HEK293 (cell line): ENCODE measurements at regions not wholly inside any gene's neighbourhood (a gene's known extent, or its start where the extent isn't known, plus 50 kb on each side); places are given as distances from the start of the nearest gene placed in this dataset.

Experiments
- CTCF ChIA-PET: fragments of 350-600 bp; formaldehyde crosslinking; extraction: SDS; loops from one replicate; lab custom pipeline; 2021; ENCODE audit warnings: antibody characterized with exemption; lab: Yijun Ruan, JAX
- POLR2A ChIA-PET: fragments of 300-600 bp; formaldehyde crosslinking; extraction: SDS; loops from one replicate; lab custom pipeline; 2020; ENCODE audit warnings: antibody characterized with exemption, inconsistent platforms; lab: Yijun Ruan, JAX
- H3K27ac ChIP-seq: fragments of 200-500 bp; sonication (Bioruptor generic); 2 replicates; pipeline ENCODE4 v1.5.1; 2014; ENCODE audit warnings: low read depth, low read length, control low read depth, inconsistent platforms; ENCODE audit errors: extremely low read depth
- H3K36me3 ChIP-seq, 2 experiments: fragments of 200-500 bp in 1 of 2; sonication (Bioruptor generic) in 1 of 2; 1 replicate in 1 of 2; 2 replicates in 1 of 2; pipeline ENCODE4 v1.5.1; 2014 to 2017; ENCODE audit warnings: inconsistent platforms in 2 of 2, low read length in 2 of 2; ENCODE audit not compliant: control insufficient read depth in 2 of 2, insufficient read depth in 1 of 2
- H3K4me1 ChIP-seq: fragments of 200-500 bp; sonication (Bioruptor generic); 2 replicates; pipeline ENCODE4 v1.5.1; 2014; ENCODE audit warnings: mild to moderate bottlenecking, low read length, inconsistent platforms; ENCODE audit not compliant: control insufficient read depth, insufficient read depth
- H3K4me3 ChIP-seq: 2 replicates; pipeline ENCODE4 v1.5.1; 2011; ENCODE audit warnings: low read depth, mild to moderate bottlenecking, control low read depth, low read length, moderate library complexity
- H3K9me3 ChIP-seq: fragments of 200-500 bp; sonication (Bioruptor generic); 2 replicates; pipeline ENCODE4 v1.5.1; 2014; ENCODE audit warnings: low read depth, low read length, inconsistent platforms; ENCODE audit not compliant: control insufficient read depth, insufficient read depth
- GFI1B ChIP-seq: fragments of 450-650 bp; formaldehyde crosslinking; IDR thresholded peaks from 2 replicates; pipeline ENCODE4 v1.5.1; 2016; ENCODE audit warnings: missing biosample characterization, missing genetic modification characterization
- GLIS2 ChIP-seq: fragments of 450-650 bp; formaldehyde crosslinking; IDR thresholded peaks from 2 replicates; pipeline ENCODE4 v1.5.1; 2016; ENCODE audit warnings: missing biosample characterization, missing genetic modification characterization
- IKZF3 ChIP-seq: fragments of 450-650 bp; IDR thresholded peaks from 2 replicates; pipeline ENCODE4 v1.5.0; 2018; ENCODE audit warnings: missing biosample characterization, mild to moderate bottlenecking, missing genetic modification characterization, moderate library complexity
- MEIS1 ChIP-seq: sonication (generic); formaldehyde crosslinking; IDR thresholded peaks from 2 replicates; pipeline ENCODE4 v1.8.1; 2022; ENCODE audit warnings: missing genetic modification reagents, mild to moderate bottlenecking, borderline replicate concordance
- RBAK ChIP-seq: fragments of 450-650 bp; formaldehyde crosslinking; IDR thresholded peaks from 2 replicates; pipeline ENCODE4 v1.5.1; 2016; ENCODE audit warnings: missing biosample characterization, missing genetic modification characterization
- ZBTB21 ChIP-seq: fragments of 450-650 bp; formaldehyde crosslinking; IDR thresholded peaks from 2 replicates; pipeline ENCODE4 v1.5.1; 2017; ENCODE audit warnings: missing biosample characterization, missing genetic modification characterization
- ZBTB8A ChIP-seq: fragments of 450-650 bp; formaldehyde crosslinking; IDR thresholded peaks from 2 replicates; pipeline ENCODE4 v1.5.1; 2016; ENCODE audit warnings: missing biosample characterization, missing genetic modification characterization
- ZFHX2 ChIP-seq: fragments of 450-650 bp; formaldehyde crosslinking; conservative IDR thresholded peaks from 2 replicates; pipeline ENCODE4 v1.5.1; 2016; ENCODE audit warnings: missing biosample characterization, missing genetic modification characterization
- ZFP69B ChIP-seq: fragments of 450-650 bp; formaldehyde crosslinking; IDR thresholded peaks from 2 replicates; pipeline ENCODE4 v1.5.1; 2016; ENCODE audit warnings: missing biosample characterization, missing genetic modification characterization
- ZNF10 ChIP-seq: fragments of 450-650 bp; formaldehyde crosslinking; IDR thresholded peaks from 2 replicates; pipeline ENCODE4 v1.5.1; 2017; ENCODE audit warnings: missing biosample characterization, missing genetic modification characterization
- ZNF114 ChIP-seq: fragments of 450-650 bp; formaldehyde crosslinking; IDR thresholded peaks from 2 replicates; pipeline ENCODE4 v1.5.0; 2017; ENCODE audit warnings: missing biosample characterization, missing genetic modification characterization
- ZNF133 ChIP-seq: fragments of 450-650 bp; formaldehyde crosslinking; IDR thresholded peaks from 2 replicates; pipeline ENCODE4 v1.5.1; 2016; ENCODE audit warnings: missing biosample characterization, missing genetic modification characterization
- ZNF174 ChIP-seq: fragments of 450-650 bp; formaldehyde crosslinking; IDR thresholded peaks from 2 replicates; pipeline ENCODE4 v1.5.0; 2017; ENCODE audit warnings: missing biosample characterization, mild to moderate bottlenecking, missing genetic modification characterization
- ZNF175 ChIP-seq: fragments of 450-650 bp; formaldehyde crosslinking; IDR thresholded peaks from 2 replicates; pipeline ENCODE4 v1.5.1; 2016; ENCODE audit warnings: missing biosample characterization, missing genetic modification characterization
- ZNF211 ChIP-seq: fragments of 450-650 bp; formaldehyde crosslinking; IDR thresholded peaks from 2 replicates; pipeline ENCODE4 v1.5.1; 2016; ENCODE audit warnings: low read depth, missing biosample characterization, missing genetic modification characterization
- ZNF266 ChIP-seq: fragments of 450-650 bp; formaldehyde crosslinking; IDR thresholded peaks from 2 replicates; pipeline ENCODE4 v1.5.1; 2016; ENCODE audit warnings: missing biosample characterization, missing genetic modification characterization, low read depth
- ZNF366 ChIP-seq: fragments of 450-650 bp; formaldehyde crosslinking; conservative IDR thresholded peaks from 2 replicates; pipeline ENCODE4 v1.5.1; 2016; ENCODE audit warnings: missing biosample characterization, missing genetic modification characterization
- ZNF473 ChIP-seq: fragments of 450-650 bp; formaldehyde crosslinking; IDR thresholded peaks from 2 replicates; pipeline ENCODE4 v1.5.1; 2017; ENCODE audit warnings: missing biosample characterization, missing genetic modification characterization
- ZNF521 ChIP-seq: fragments of 450-650 bp; formaldehyde crosslinking; IDR thresholded peaks from 2 replicates; pipeline ENCODE4 v1.5.1; 2017; ENCODE audit warnings: missing biosample characterization, mild to moderate bottlenecking, missing genetic modification characterization
- ZNF549 ChIP-seq: fragments of 450-650 bp; IDR thresholded peaks from 2 replicates; pipeline ENCODE4 v1.5.1; 2018; ENCODE audit warnings: missing biosample characterization, missing genetic modification characterization, mild to moderate bottlenecking, inconsistent platforms, moderate library complexity
- ZNF701 ChIP-seq: fragments of 450-650 bp; formaldehyde crosslinking; IDR thresholded peaks from 2 replicates; pipeline ENCODE4 v1.5.1; 2016; ENCODE audit warnings: missing biosample characterization, missing genetic modification characterization
- ZNF747 ChIP-seq: fragments of 450-650 bp; formaldehyde crosslinking; IDR thresholded peaks from 2 replicates; pipeline ENCODE4 v1.5.1; 2016; ENCODE audit warnings: missing biosample characterization, missing genetic modification characterization
- ZNF791 ChIP-seq: fragments of 450-650 bp; formaldehyde crosslinking; IDR thresholded peaks from 2 replicates; pipeline ENCODE4 v1.5.1; 2016; ENCODE audit warnings: missing biosample characterization, missing genetic modification characterization
- ZNF830 ChIP-seq: fragments of 450-650 bp; IDR thresholded peaks from 2 replicates; pipeline ENCODE4 v1.5.0; 2018; ENCODE audit warnings: missing biosample characterization, missing genetic modification characterization, low read depth, mild to moderate bottlenecking, moderate library complexity
- ZNF843 ChIP-seq: fragments of 450-650 bp; formaldehyde crosslinking; IDR thresholded peaks from 2 replicates; pipeline ENCODE4 v1.5.1; 2016; ENCODE audit warnings: missing biosample characterization, missing genetic modification characterization
- TF ChIP-seq, protein P1 (sequence below): fragments of 450-650 bp; formaldehyde crosslinking; IDR thresholded peaks from 2 replicates; pipeline ENCODE4 v1.5.1; 2017; ENCODE audit warnings: missing biosample characterization, missing genetic modification characterization
- TF ChIP-seq, protein P2 (sequence below): fragments of 450-650 bp; formaldehyde crosslinking; IDR thresholded peaks from 2 replicates; pipeline ENCODE4 v1.5.1; 2016; ENCODE audit warnings: missing biosample characterization, missing genetic modification characterization
- TF ChIP-seq, protein P3 (sequence below): fragments of 450-650 bp; formaldehyde crosslinking; IDR thresholded peaks from 2 replicates; pipeline ENCODE4 v1.5.1; 2016; ENCODE audit warnings: missing biosample characterization, missing genetic modification characterization

- no peak for TF ChIP-seq ZNF133
- TF ChIP-seq, protein P1, sequence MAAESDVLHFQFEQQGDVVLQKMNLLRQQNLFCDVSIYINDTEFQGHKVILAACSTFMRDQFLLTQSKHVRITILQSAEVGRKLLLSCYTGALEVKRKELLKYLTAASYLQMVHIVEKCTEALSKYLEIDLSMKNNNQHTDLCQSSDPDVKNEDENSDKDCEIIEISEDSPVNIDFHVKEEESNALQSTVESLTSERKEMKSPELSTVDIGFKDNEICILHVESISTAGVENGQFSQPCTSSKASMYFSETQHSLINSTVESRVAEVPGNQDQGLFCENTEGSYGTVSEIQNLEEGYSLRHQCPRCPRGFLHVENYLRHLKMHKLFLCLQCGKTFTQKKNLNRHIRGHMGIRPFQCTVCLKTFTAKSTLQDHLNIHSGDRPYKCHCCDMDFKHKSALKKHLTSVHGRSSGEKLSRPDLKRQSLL = no peak
- TF ChIP-seq, protein P2, sequence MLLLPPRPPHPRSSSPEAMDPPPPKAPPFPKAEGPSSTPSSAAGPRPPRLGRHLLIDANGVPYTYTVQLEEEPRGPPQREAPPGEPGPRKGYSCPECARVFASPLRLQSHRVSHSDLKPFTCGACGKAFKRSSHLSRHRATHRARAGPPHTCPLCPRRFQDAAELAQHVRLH = no peak; the same call in 1 of the 2 replicates
- peak; percentile 46; the same call in 1 of the 2 replicates for TF ChIP-seq ZBTB8A (tag by site-specific recombination)
- no peak for TF ChIP-seq ZNF747 (tag by site-specific recombination)
- TF ChIP-seq ZNF791 (tag by site-specific recombination) = no peak
- no peak for TF ChIP-seq ZNF473 (tag by site-specific recombination)
- TF ChIP-seq ZNF843 (tag by site-specific recombination) = no peak
- TF ChIP-seq GLIS2 (tag by site-specific recombination) = no peak
- peak; percentile 53; the same call in 1 of the 2 replicates for TF ChIP-seq ZNF266 (tag by site-specific recombination)
- TF ChIP-seq ZNF830 (tag by site-specific recombination) = no peak
- no peak for TF ChIP-seq ZNF701 (tag by site-specific recombination)
- TF ChIP-seq ZFP69B (tag by site-specific recombination) = no peak
- TF ChIP-seq, all 188 proteins: peak for 14
These were observed 210.3 kb downstream of the EPM2A start (continued) for GRCh38 chr6:145525038-145525437.

- Histone ChIP-seq H3K36me3 (no peaks in the 10 kb centered on the region), H3K27ac (no peak overlapping the region), H3K4me3 (no peak overlapping the region)
- TF ChIP-seq ZNF747 (tag by site-specific recombination) (no peak), ZNF174 (tag by site-specific recombination) (no peak), ZBTB21 (tag by site-specific recombination) (no peak), ZNF549 (no peak), IKZF3 (no peak), ZNF366 (no peak), GFI1B (tag by site-specific recombination) (no peak), ZNF175 (tag by site-specific recombination) (no peak), ZNF114 (tag by site-specific recombination) (no peak), MEIS1 (no peak), RBAK (tag by site-specific recombination) (no peak), ZNF521 (tag by site-specific recombination) (no peak), ZNF211 (tag by site-specific recombination) (no peak), ZNF10 (tag by site-specific recombination) (no peak), ZFHX2 (tag by site-specific recombination) (no peak)
- TF ChIP-seq, protein P3, sequence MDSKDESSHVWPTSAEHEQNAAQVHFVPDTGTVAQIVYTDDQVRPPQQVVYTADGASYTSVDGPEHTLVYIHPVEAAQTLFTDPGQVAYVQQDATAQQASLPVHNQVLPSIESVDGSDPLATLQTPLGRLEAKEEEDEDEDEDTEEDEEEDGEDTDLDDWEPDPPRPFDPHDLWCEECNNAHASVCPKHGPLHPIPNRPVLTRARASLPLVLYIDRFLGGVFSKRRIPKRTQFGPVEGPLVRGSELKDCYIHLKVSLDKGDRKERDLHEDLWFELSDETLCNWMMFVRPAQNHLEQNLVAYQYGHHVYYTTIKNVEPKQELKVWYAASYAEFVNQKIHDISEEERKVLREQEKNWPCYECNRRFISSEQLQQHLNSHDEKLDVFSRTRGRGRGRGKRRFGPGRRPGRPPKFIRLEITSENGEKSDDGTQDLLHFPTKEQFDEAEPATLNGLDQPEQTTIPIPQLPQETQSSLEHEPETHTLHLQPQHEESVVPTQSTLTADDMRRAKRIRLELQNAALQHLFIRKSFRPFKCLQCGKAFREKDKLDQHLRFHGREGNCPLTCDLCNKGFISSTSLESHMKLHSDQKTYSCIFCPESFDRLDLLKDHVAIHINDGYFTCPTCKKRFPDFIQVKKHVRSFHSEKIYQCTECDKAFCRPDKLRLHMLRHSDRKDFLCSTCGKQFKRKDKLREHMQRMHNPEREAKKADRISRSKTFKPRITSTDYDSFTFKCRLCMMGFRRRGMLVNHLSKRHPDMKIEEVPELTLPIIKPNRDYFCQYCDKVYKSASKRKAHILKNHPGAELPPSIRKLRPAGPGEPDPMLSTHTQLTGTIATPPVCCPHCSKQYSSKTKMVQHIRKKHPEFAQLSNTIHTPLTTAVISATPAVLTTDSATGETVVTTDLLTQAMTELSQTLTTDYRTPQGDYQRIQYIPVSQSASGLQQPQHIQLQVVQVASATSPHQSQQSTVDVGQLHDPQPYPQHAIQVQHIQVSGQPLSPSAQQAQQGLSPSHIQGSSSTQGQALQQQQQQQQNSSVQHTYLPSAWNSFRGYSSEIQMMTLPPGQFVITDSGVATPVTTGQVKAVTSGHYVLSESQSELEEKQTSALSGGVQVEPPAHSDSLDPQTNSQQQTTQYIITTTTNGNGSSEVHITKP = no peak
- TF ChIP-seq, all 188 proteins: peak for 0
- Histone ChIP-seq H3K4me1 (no peaks in the 10 kb centered on the region), H3K9me3 (no peaks in the 10 kb centered on the region)
- ChIA-PET POLR2A (no interaction called here), CTCF (interaction anchor here (1.6 kb wide), 1 partner anchor 104 kb away, joined by 3 read pairs; no protein-coding TSS in a partner anchor)
These were observed 205.7 kb downstream of the EPM2A start for GRCh38 chr6:145529582-145529981.
